ENCODE measurements at regions not wholly inside any gene's neighbourhood (a gene's known extent, or its start where the extent isn't known, plus 50 kb on each side); places are given as distances from the start of the nearest gene placed in this dataset.

DNA sequence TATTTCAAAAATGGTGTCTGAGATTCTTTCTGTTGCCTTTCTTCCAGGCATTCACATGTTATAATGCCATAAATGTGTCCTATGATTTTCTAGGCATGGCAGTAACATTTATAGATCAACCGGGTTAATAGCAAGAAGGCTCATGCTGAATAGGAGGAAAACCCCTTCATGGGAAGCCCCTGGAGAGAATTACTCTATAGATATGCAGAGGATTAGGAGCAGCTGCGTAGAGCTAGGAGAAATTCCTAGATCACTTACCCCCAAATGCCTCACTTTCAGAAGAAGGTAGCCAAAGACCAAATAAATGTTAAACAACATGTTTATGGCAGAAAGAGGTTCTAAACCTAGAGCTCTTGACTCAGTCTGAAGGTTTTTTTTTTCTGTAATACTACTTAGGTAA, 153.4 kb upstream of the CTNNA2 start:
- TF ChIP-seq SPI1 (IDR thresholded peaks at IDR 0.05; ENCODE audit: borderline replicate concordance, low read depth) (no peak), POLR2AphosphoS5 (IDR thresholded peaks at IDR 0.05; ENCODE audit: low read depth) (no peak), GABPA (IDR thresholded peaks at IDR 0.05; ENCODE audit: low read depth) (no peak)
- TF ChIP-seq, protein P1, sequence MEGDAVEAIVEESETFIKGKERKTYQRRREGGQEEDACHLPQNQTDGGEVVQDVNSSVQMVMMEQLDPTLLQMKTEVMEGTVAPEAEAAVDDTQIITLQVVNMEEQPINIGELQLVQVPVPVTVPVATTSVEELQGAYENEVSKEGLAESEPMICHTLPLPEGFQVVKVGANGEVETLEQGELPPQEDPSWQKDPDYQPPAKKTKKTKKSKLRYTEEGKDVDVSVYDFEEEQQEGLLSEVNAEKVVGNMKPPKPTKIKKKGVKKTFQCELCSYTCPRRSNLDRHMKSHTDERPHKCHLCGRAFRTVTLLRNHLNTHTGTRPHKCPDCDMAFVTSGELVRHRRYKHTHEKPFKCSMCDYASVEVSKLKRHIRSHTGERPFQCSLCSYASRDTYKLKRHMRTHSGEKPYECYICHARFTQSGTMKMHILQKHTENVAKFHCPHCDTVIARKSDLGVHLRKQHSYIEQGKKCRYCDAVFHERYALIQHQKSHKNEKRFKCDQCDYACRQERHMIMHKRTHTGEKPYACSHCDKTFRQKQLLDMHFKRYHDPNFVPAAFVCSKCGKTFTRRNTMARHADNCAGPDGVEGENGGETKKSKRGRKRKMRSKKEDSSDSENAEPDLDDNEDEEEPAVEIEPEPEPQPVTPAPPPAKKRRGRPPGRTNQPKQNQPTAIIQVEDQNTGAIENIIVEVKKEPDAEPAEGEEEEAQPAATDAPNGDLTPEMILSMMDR (IDR thresholded peaks at IDR 0.05; ENCODE audit: insufficient read depth, low read length): no peak
